ENCODE measurements at regions not wholly inside any gene's neighbourhood (a gene's known extent, or its start where the extent isn't known, plus 50 kb on each side); places are given as distances from the start of the nearest gene placed in this dataset.

- Histone ChIP-seq H3K27me3 (replicated peaks) (no peaks in the 10 kb centered on the region), H3K9me3 (replicated peaks) (no peaks in the 10 kb centered on the region)
Measured at GRCh38 chr10:108409306-108409705, 1244.8 kb upstream of the SORCS1 start.

GRCh38 chr10:108404155-108404554 is 1239.6 kb upstream of the SORCS1 start:
- Histone ChIP-seq H3K27me3 (replicated peaks) (no peaks in the 10 kb centered on the region), H3K4me1 (replicated peaks) (no peaks in the 10 kb centered on the region), H3K4me3 (no peak overlapping the region), H3K36me3 (no peaks in the 10 kb centered on the region), H3K9me3 (replicated peaks) (no peaks in the 10 kb centered on the region), H3K27ac (no peak overlapping the region)
- DNase-seq (ENCODE audit: low read depth in 1 of 2, low spot score in 2 of 2): no peak

More at GRCh38 chr10:108409306-108409705, 1244.8 kb upstream of the SORCS1 start:
- DNase-seq (ENCODE audit: low read depth in 1 of 2, low spot score in 2 of 2): no peak
- no peaks in the 10 kb centered on the region for H3K36me3 ChIP-seq
- no peaks in the 10 kb centered on the region for H3K4me1 ChIP-seq (replicated peaks)
- no peak overlapping the region for H3K27ac ChIP-seq
- H3K4me3 ChIP-seq: no peak overlapping the region

- H3K4me3 ChIP-seq: no peak overlapping the region
- H3K4me1 ChIP-seq (replicated peaks): no peaks in the 10 kb centered on the region
- no peak for DNase-seq (ENCODE audit: low read depth in 1 of 2, low spot score in 2 of 2)
- H3K27me3 ChIP-seq (replicated peaks): no peaks in the 10 kb centered on the region
- H3K9me3 ChIP-seq (replicated peaks): no peaks in the 10 kb centered on the region
- H3K27ac ChIP-seq: no peak overlapping the region
- no peaks in the 10 kb centered on the region for H3K36me3 ChIP-seq
Measured at GRCh38 chr10:108399465-108399864, 1235.0 kb upstream of the SORCS1 start.

GRCh38 chr10:108393089-108393488 is 1228.6 kb upstream of the SORCS1 start:
- no peak for DNase-seq (ENCODE audit: low read depth in 1 of 2, low spot score in 2 of 2)
- Histone ChIP-seq H3K27me3 (replicated peaks) (no peaks in the 10 kb centered on the region), H3K9me3 (replicated peaks) (no peaks in the 10 kb centered on the region; the same call in 1 of the 2 replicates), H3K4me3 (no peak overlapping the region), H3K36me3 (no peaks in the 10 kb centered on the region), H3K4me1 (replicated peaks) (no peaks in the 10 kb centered on the region), H3K27ac (no peak overlapping the region)

GRCh38 chr10:108392286-108392685 is 1227.8 kb upstream of the SORCS1 start:
- Histone ChIP-seq H3K27me3 (replicated peaks) (no peaks in the 10 kb centered on the region), H3K4me3 (no peak overlapping the region), H3K4me1 (replicated peaks) (no peaks in the 10 kb centered on the region), H3K9me3 (replicated peaks) (no peaks in the 10 kb centered on the region; the same call in 1 of the 2 replicates), H3K36me3 (no peaks in the 10 kb centered on the region), H3K27ac (no peak overlapping the region)
- no peak for DNase-seq (ENCODE audit: low read depth in 1 of 2, low spot score in 2 of 2)

GRCh38 chr10:108388706-108389105 is 1224.2 kb upstream of the SORCS1 start:
- Histone ChIP-seq H3K4me3 (no peak overlapping the region), H3K9me3 (replicated peaks) (no peaks in the 10 kb centered on the region; the same call in 1 of the 2 replicates), H3K27me3 (replicated peaks) (no peaks in the 10 kb centered on the region), H3K36me3 (no peaks in the 10 kb centered on the region), H3K4me1 (replicated peaks) (no peaks in the 10 kb centered on the region), H3K27ac (no peak overlapping the region)
- no peak for DNase-seq (ENCODE audit: low read depth in 1 of 2, low spot score in 2 of 2)

GRCh38 chr10:108385963-108386362 is 1221.5 kb upstream of the SORCS1 start:
- Histone ChIP-seq H3K4me3 (no peak overlapping the region), H3K4me1 (replicated peaks) (no peaks in the 10 kb centered on the region), H3K36me3 (no peaks in the 10 kb centered on the region), H3K9me3 (replicated peaks) (no peaks in the 10 kb centered on the region; the same call in 1 of the 2 replicates), H3K27ac (no peak overlapping the region), H3K27me3 (replicated peaks) (no peaks in the 10 kb centered on the region)
- DNase-seq (ENCODE audit: low read depth in 1 of 2, low spot score in 2 of 2): no peak

GRCh38 chr10:108384378-108384777 is 1219.9 kb upstream of the SORCS1 start:
- Histone ChIP-seq H3K9me3 (replicated peaks) (no peaks in the 10 kb centered on the region; the same call in 1 of the 2 replicates), H3K27ac (no peak overlapping the region), H3K4me3 (no peak overlapping the region), H3K27me3 (replicated peaks) (no peaks in the 10 kb centered on the region), H3K36me3 (no peaks in the 10 kb centered on the region), H3K4me1 (replicated peaks) (no peaks in the 10 kb centered on the region)
- DNase-seq (ENCODE audit: low read depth in 1 of 2, low spot score in 2 of 2): no peak

- no peaks in the 10 kb centered on the region for H3K27me3 ChIP-seq (replicated peaks)
- H3K4me3 ChIP-seq: no peak overlapping the region
- no peaks in the 10 kb centered on the region for H3K4me1 ChIP-seq (replicated peaks)
- H3K9me3 ChIP-seq (replicated peaks): 0 out of 2 replicates have a peak, but pooled peaks cover 2% of the 10 kb centered on the region
- no peak for DNase-seq (ENCODE audit: low read depth in 1 of 2, low spot score in 2 of 2)
- H3K36me3 ChIP-seq: no peaks in the 10 kb centered on the region
- no peak overlapping the region for H3K27ac ChIP-seq
Measured at GRCh38 chr10:108378779-108379178, 1214.3 kb upstream of the SORCS1 start.

GRCh38 chr10:108375691-108376090 is 1211.2 kb upstream of the SORCS1 start:
- H3K4me3 ChIP-seq: no peak overlapping the region
- no peak for DNase-seq (ENCODE audit: low read depth in 1 of 2, low spot score in 2 of 2)
- H3K36me3 ChIP-seq: no peaks in the 10 kb centered on the region
- H3K9me3 ChIP-seq (replicated peaks): 0 out of 2 replicates have a peak, but pooled peaks cover 2% of the 10 kb centered on the region
- H3K27ac ChIP-seq: no peak overlapping the region
- no peaks in the 10 kb centered on the region for H3K27me3 ChIP-seq (replicated peaks)
- H3K4me1 ChIP-seq (replicated peaks): no peaks in the 10 kb centered on the region

- H3K9me3 ChIP-seq (replicated peaks): 0 out of 2 replicates have a peak, but pooled peaks cover 2% of the 10 kb centered on the region
- no peak for DNase-seq (ENCODE audit: low read depth in 1 of 2, low spot score in 2 of 2)
- no peaks in the 10 kb centered on the region for H3K36me3 ChIP-seq
- no peak overlapping the region for H3K4me3 ChIP-seq
- no peak overlapping the region for H3K27ac ChIP-seq
- no peaks in the 10 kb centered on the region for H3K4me1 ChIP-seq (replicated peaks)
- H3K27me3 ChIP-seq (replicated peaks): no peaks in the 10 kb centered on the region
Measured at GRCh38 chr10:108374991-108375390, 1210.5 kb upstream of the SORCS1 start.

- Histone ChIP-seq H3K27me3 (replicated peaks) (no peaks in the 10 kb centered on the region), H3K36me3 (no peaks in the 10 kb centered on the region), H3K27ac (no peak overlapping the region), H3K9me3 (replicated peaks) (no peaks in the 10 kb centered on the region), H3K4me1 (replicated peaks) (no peaks in the 10 kb centered on the region), H3K4me3 (no peak overlapping the region)
- DNase-seq (ENCODE audit: low read depth in 1 of 2, low spot score in 2 of 2): no peak
Measured at GRCh38 chr10:108365541-108365940, 1201.0 kb upstream of the SORCS1 start.

GRCh38 chr10:108363576-108363975 is 1199.1 kb upstream of the SORCS1 start:
- no peak for DNase-seq (ENCODE audit: low read depth in 1 of 2, low spot score in 2 of 2)
- no peak overlapping the region for H3K4me3 ChIP-seq
- no peak overlapping the region for H3K27ac ChIP-seq
- H3K27me3 ChIP-seq (replicated peaks): no peaks in the 10 kb centered on the region
- no peaks in the 10 kb centered on the region for H3K9me3 ChIP-seq (replicated peaks)
- no peaks in the 10 kb centered on the region for H3K4me1 ChIP-seq (replicated peaks)
- H3K36me3 ChIP-seq: no peaks in the 10 kb centered on the region

- Histone ChIP-seq H3K27me3 (replicated peaks) (no peaks in the 10 kb centered on the region), H3K4me1 (replicated peaks) (no peaks in the 10 kb centered on the region), H3K27ac (no peak overlapping the region), H3K4me3 (no peak overlapping the region), H3K9me3 (replicated peaks) (no peaks in the 10 kb centered on the region), H3K36me3 (no peaks in the 10 kb centered on the region)
- DNase-seq (ENCODE audit: low read depth in 1 of 2, low spot score in 2 of 2): no peak
Measured at GRCh38 chr10:108362961-108363360, 1198.5 kb upstream of the SORCS1 start.

GRCh38 chr10:108362296-108362695 is 1197.8 kb upstream of the SORCS1 start:
- Histone ChIP-seq H3K27me3 (replicated peaks) (no peaks in the 10 kb centered on the region), H3K4me3 (no peak overlapping the region), H3K9me3 (replicated peaks) (no peaks in the 10 kb centered on the region), H3K4me1 (replicated peaks) (no peaks in the 10 kb centered on the region), H3K27ac (no peak overlapping the region), H3K36me3 (no peaks in the 10 kb centered on the region)
- no peak for DNase-seq (ENCODE audit: low read depth in 1 of 2, low spot score in 2 of 2)

All from SJSA1 (cell line).